ENCODE measurements at regions not wholly inside any gene's neighbourhood (a gene's known extent, or its start where the extent isn't known, plus 50 kb on each side); places are given as distances from the start of the nearest gene placed in this dataset.
A peak's percentile ranks its signal among the peaks of the same experiment; 100 is the strongest.

DNA sequence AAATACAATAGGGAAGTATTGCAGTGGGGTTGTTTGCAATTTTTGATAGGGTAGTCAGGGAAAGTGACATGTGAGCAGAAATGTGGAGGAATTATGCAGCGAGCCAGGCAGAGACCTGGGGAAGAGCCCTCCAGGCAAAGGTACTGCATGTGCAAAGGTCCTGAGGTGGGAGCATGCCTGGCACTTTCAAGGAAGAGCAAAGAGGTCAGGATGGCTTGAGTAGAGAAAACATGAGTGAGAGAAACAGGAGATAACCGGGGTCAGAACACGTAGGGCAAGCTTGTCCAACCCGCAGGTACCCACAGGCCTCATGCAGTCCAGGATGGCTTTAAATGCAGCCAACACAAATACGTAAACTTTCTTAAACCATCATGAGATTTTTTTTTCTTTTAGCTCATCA lies 71.0 kb downstream of the COQ2 start:
- DNase-seq (no peak), FAIRE-seq (no peak)
- Histone ChIP-seq H3K27ac (ENCODE audit: low read depth in 1 of 3, low read length in 2 of 3) (no peak overlapping the region), H3K4me1 (ENCODE audit: control insufficient read depth in 3 of 3, insufficient read depth in 2 of 3, low read depth in 1 of 3, low read length in 2 of 3) (peaks cover 5 to 8% (median 5%) of the 10 kb centered on the region in 3 donors), H3K4me3 (ENCODE audit: low read depth in 1 of 3, low read length in 3 of 3) (no peak overlapping the region), H3K27me3 (ENCODE audit: control insufficient read depth in 3 of 3, insufficient read depth in 3 of 3, low read length in 3 of 3) (no peaks in the 10 kb centered on the region), H3K36me3 (ENCODE audit: control insufficient read depth in 3 of 3, insufficient read depth in 2 of 3, low read depth in 1 of 3, low read length in 3 of 3) (no peaks in the 10 kb centered on the region), H3K9me3 (ENCODE audit: control insufficient read depth in 2 of 2, insufficient read depth in 1 of 2, low read depth in 1 of 2, low read length in 1 of 2) (peaks cover 0 to 9% of the 10 kb centered on the region in 2 donors)
- 92 to 97% (median 96%) methylated on average over 5 of the region's 5 CpGs for WGBS, 3 donors

GRCh38 chr4:83212041-83212851 lies 72.4 kb downstream of the COQ2 start:
- peak overlapping the region in 1 of 3 donors; percentile 73 for H3K27ac ChIP-seq (ENCODE audit: low read depth in 1 of 3, low read length in 2 of 3)
- no peaks in the 10 kb centered on the region for H3K36me3 ChIP-seq (ENCODE audit: control insufficient read depth in 3 of 3, insufficient read depth in 2 of 3, low read depth in 1 of 3, low read length in 3 of 3)
- 53 to 59% (median 56%) methylated on average over 9 of the region's 9 CpGs for WGBS, 3 donors
- no peak for FAIRE-seq
- no peak overlapping the region for H3K4me3 ChIP-seq (ENCODE audit: low read depth in 1 of 3, low read length in 3 of 3)
- peaks cover 7 to 17% (median 7%) of the 10 kb centered on the region in 3 donors for H3K4me1 ChIP-seq (ENCODE audit: control insufficient read depth in 3 of 3, insufficient read depth in 2 of 3, low read depth in 1 of 3, low read length in 2 of 3)
- peaks cover 0 to 14% of the 10 kb centered on the region in 2 donors for H3K9me3 ChIP-seq (ENCODE audit: control insufficient read depth in 2 of 2, insufficient read depth in 1 of 2, low read depth in 1 of 2, low read length in 1 of 2)
- DNase-seq, result no peak
- H3K27me3 ChIP-seq (ENCODE audit: control insufficient read depth in 3 of 3, insufficient read depth in 3 of 3, low read length in 3 of 3), result no peaks in the 10 kb centered on the region

DNA sequence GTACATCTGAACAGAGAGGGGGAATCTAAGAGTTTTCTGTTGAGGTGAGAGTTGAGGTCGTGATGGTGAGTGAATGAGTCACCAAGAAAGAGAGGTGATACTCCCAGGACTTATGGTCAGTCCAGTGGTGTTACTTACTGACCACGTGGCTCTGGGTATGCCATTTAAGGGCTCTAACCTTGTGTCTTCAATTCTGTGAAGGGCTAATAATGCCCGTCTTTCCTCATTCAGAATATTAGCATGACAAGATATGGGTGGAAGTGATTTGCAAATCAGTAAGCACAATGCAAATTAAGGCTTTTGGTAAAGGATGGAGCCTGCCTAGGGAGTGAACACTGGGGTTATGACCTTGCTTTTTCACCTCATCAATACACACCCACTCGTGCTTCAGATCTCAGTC lies 75.2 kb downstream of the COQ2 start:
- H3K4me3 ChIP-seq (ENCODE audit: low read depth in 1 of 3, low read length in 3 of 3), result no peak overlapping the region
- peaks cover 7 to 22% (median 7%) of the 10 kb centered on the region in 3 donors for H3K4me1 ChIP-seq (ENCODE audit: control insufficient read depth in 3 of 3, insufficient read depth in 2 of 3, low read depth in 1 of 3, low read length in 2 of 3)
- FAIRE-seq (no peak), DNase-seq (no peak)
- 63 to 77% (median 73%) methylated on average over 4 of the region's 4 CpGs for WGBS, 3 donors
- no peak overlapping the region for H3K27ac ChIP-seq (ENCODE audit: low read depth in 1 of 3, low read length in 2 of 3)
- no peaks in the 10 kb centered on the region for H3K36me3 ChIP-seq (ENCODE audit: control insufficient read depth in 3 of 3, insufficient read depth in 2 of 3, low read depth in 1 of 3, low read length in 3 of 3)
- no peaks in the 10 kb centered on the region for H3K27me3 ChIP-seq (ENCODE audit: control insufficient read depth in 3 of 3, insufficient read depth in 3 of 3, low read length in 3 of 3)
- H3K9me3 ChIP-seq (ENCODE audit: control insufficient read depth in 2 of 2, insufficient read depth in 1 of 2, low read depth in 1 of 2, low read length in 1 of 2), result peaks cover 0 to 18% of the 10 kb centered on the region in 2 donors

- peaks cover 0 to 18% of the 10 kb centered on the region in 2 donors for H3K9me3 ChIP-seq (ENCODE audit: control insufficient read depth in 2 of 2, insufficient read depth in 1 of 2, low read depth in 1 of 2, low read length in 1 of 2)
- 70 to 88% (median 82%) methylated on average over 4 of the region's 4 CpGs for WGBS, 3 donors
- DNase-seq, result peak in 1 of 2 donors; percentile 59
- no peaks in the 10 kb centered on the region for H3K36me3 ChIP-seq (ENCODE audit: control insufficient read depth in 3 of 3, insufficient read depth in 2 of 3, low read depth in 1 of 3, low read length in 3 of 3)
- peaks cover 7 to 22% (median 7%) of the 10 kb centered on the region in 3 donors for H3K4me1 ChIP-seq (ENCODE audit: control insufficient read depth in 3 of 3, insufficient read depth in 2 of 3, low read depth in 1 of 3, low read length in 2 of 3)
- H3K27me3 ChIP-seq (ENCODE audit: control insufficient read depth in 3 of 3, insufficient read depth in 3 of 3, low read length in 3 of 3), result no peaks in the 10 kb centered on the region
- no peak overlapping the region for H3K4me3 ChIP-seq (ENCODE audit: low read depth in 1 of 3, low read length in 3 of 3)
- peak overlapping the region in 1 of 3 donors; percentile 22 for H3K27ac ChIP-seq (ENCODE audit: low read depth in 1 of 3, low read length in 2 of 3)
- FAIRE-seq, result no peak
Observed at GRCh38 chr4:83208371-83209365, 75.9 kb downstream of the COQ2 start.

- Histone ChIP-seq H3K27me3 (ENCODE audit: control insufficient read depth in 3 of 3, insufficient read depth in 3 of 3, low read length in 3 of 3) (no peaks in the 10 kb centered on the region), H3K4me3 (ENCODE audit: low read depth in 1 of 3, low read length in 3 of 3) (no peak overlapping the region), H3K27ac (ENCODE audit: low read depth in 1 of 3, low read length in 2 of 3) (peak overlapping the region in 2 of 3 donors; percentile 1 to 46), H3K36me3 (ENCODE audit: control insufficient read depth in 3 of 3, insufficient read depth in 2 of 3, low read depth in 1 of 3, low read length in 3 of 3) (no peaks in the 10 kb centered on the region), H3K9me3 (ENCODE audit: control insufficient read depth in 2 of 2, insufficient read depth in 1 of 2, low read depth in 1 of 2, low read length in 1 of 2) (peaks cover 0 to 18% of the 10 kb centered on the region in 2 donors), H3K4me1 (ENCODE audit: control insufficient read depth in 3 of 3, insufficient read depth in 2 of 3, low read depth in 1 of 3, low read length in 2 of 3) (peaks cover 7 to 19% (median 7%) of the 10 kb centered on the region in 3 donors)
- WGBS, 3 donors, result 38 to 58% (median 46%) methylated on average over 6 of the region's 6 CpGs
- DNase-seq (peak; percentile 59 to 87), FAIRE-seq (no peak)
Observed at GRCh38 chr4:83207497-83208101, 77.0 kb downstream of the COQ2 start.

DNA sequence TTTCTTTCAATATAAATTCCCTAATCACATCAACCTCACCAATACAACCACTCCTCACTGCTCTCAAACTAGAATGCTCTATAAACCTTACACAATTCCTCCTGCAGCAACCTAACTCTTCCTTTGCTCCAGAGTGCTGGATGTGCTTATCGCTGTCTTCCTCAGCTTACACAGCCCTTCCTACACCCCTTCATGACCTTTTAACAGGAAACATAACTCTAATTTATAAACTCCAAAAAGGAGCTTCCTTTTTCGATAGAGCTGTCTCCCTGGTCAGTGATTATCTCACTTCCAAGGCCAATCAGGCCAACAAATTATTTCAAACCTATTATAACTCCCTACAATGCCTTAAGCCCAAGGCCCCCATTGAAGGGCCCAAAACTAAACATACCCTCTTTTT lies 78.8 kb downstream of the COQ2 start:
- 36 to 42% (median 39%) methylated on average over 2 of the region's 2 CpGs for WGBS, 3 donors
- FAIRE-seq, result no peak
- DNase-seq, result no peak
- H3K9me3 ChIP-seq (ENCODE audit: control insufficient read depth in 2 of 2, insufficient read depth in 1 of 2, low read depth in 1 of 2, low read length in 1 of 2), result peaks cover 0 to 18% of the 10 kb centered on the region in 2 donors
- no peaks in the 10 kb centered on the region for H3K27me3 ChIP-seq (ENCODE audit: control insufficient read depth in 3 of 3, insufficient read depth in 3 of 3, low read length in 3 of 3)
- H3K36me3 ChIP-seq (ENCODE audit: control insufficient read depth in 3 of 3, insufficient read depth in 2 of 3, low read depth in 1 of 3, low read length in 3 of 3), result no peaks in the 10 kb centered on the region
- no peak overlapping the region for H3K4me3 ChIP-seq (ENCODE audit: low read depth in 1 of 3, low read length in 3 of 3)
- peaks cover 2 to 17% (median 5%) of the 10 kb centered on the region in 3 donors for H3K4me1 ChIP-seq (ENCODE audit: control insufficient read depth in 3 of 3, insufficient read depth in 2 of 3, low read depth in 1 of 3, low read length in 2 of 3)
- no peak overlapping the region for H3K27ac ChIP-seq (ENCODE audit: low read depth in 1 of 3, low read length in 2 of 3)

DNA sequence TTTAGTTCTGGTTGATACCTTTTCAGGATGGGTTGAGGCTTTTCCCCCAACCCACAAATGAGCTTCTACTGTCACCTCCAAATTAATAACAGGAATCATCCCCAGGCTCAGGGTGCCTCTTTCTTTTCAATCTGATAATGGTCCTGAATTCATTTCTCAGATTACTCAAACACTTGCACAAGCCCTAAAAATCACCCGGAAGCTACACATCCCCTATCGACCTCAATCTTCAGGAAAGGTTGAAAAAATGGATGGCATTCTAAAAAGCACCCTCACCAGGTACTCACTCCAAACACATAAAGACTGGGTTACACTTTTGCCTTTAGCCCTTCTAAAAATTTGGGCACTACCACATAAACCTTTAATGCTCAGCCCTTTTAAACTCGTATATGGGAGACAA lies 79.9 kb downstream of the COQ2 start:
- 28 to 51% (median 29%) methylated on average over 3 of the region's 3 CpGs for WGBS, 3 donors
- Histone ChIP-seq H3K4me1 (ENCODE audit: control insufficient read depth in 3 of 3, insufficient read depth in 2 of 3, low read depth in 1 of 3, low read length in 2 of 3) (peaks cover 2 to 17% (median 5%) of the 10 kb centered on the region in 3 donors), H3K36me3 (ENCODE audit: control insufficient read depth in 3 of 3, insufficient read depth in 2 of 3, low read depth in 1 of 3, low read length in 3 of 3) (no peaks in the 10 kb centered on the region), H3K4me3 (ENCODE audit: low read depth in 1 of 3, low read length in 3 of 3) (no peak overlapping the region), H3K27ac (ENCODE audit: low read depth in 1 of 3, low read length in 2 of 3) (no peak overlapping the region), H3K9me3 (ENCODE audit: control insufficient read depth in 2 of 2, insufficient read depth in 1 of 2, low read depth in 1 of 2, low read length in 1 of 2) (peaks cover 0 to 17% of the 10 kb centered on the region in 2 donors), H3K27me3 (ENCODE audit: control insufficient read depth in 3 of 3, insufficient read depth in 3 of 3, low read length in 3 of 3) (no peaks in the 10 kb centered on the region)
- DNase-seq (no peak), FAIRE-seq (no peak)

GRCh38 chr4:83201761-83202160 lies 82.8 kb downstream of the COQ2 start:
- Histone ChIP-seq H3K36me3 (ENCODE audit: control insufficient read depth in 3 of 3, insufficient read depth in 2 of 3, low read depth in 1 of 3, low read length in 3 of 3) (no peaks in the 10 kb centered on the region), H3K27ac (ENCODE audit: low read depth in 1 of 3, low read length in 2 of 3) (no peak overlapping the region), H3K4me3 (ENCODE audit: low read depth in 1 of 3, low read length in 3 of 3) (no peak overlapping the region), H3K9me3 (ENCODE audit: control insufficient read depth in 2 of 2, insufficient read depth in 1 of 2, low read depth in 1 of 2, low read length in 1 of 2) (peaks cover 0 to 4% of the 10 kb centered on the region in 2 donors), H3K27me3 (ENCODE audit: control insufficient read depth in 3 of 3, insufficient read depth in 3 of 3, low read length in 3 of 3) (no peaks in the 10 kb centered on the region), H3K4me1 (ENCODE audit: control insufficient read depth in 3 of 3, insufficient read depth in 2 of 3, low read depth in 1 of 3, low read length in 2 of 3) (peaks cover 0 to under 1% (median 0%) of the 10 kb centered on the region in 3 donors)
- WGBS, 3 donors, result 89 to 93% (median 92%) methylated on average over 4 of the region's 4 CpGs
- no peak for DNase-seq
- no peak for FAIRE-seq

Measured in small intestine (tissue), 7 donors.